Heart left ventricle (tissue), 16 donors: ENCODE measurements at regions not wholly inside any gene's neighbourhood (a gene's known extent, or its start where the extent isn't known, plus 50 kb on each side); places are given as distances from the start of the nearest gene placed in this dataset.

Source experiments
- ATAC-seq, 4 donors: fragments of 200-7000 bp; cut with Tn5 transposase; one replicate each; pipeline ENCODE4 v1.9.1; 2020 to 2022; ENCODE audit warnings: moderate library complexity in 4 of 4, mild to moderate bottlenecking in 3 of 4, moderate number of reproducible peaks in 1 of 4
- DNase-seq, 5 donors: peaks; one replicate each; pipeline ENCODE4 v3.0.0-alpha.2; 2020
- H3K27ac ChIP-seq, 12 donors: fragments of 200-600 bp; sonication (generic) in 4 of 12; one replicate each; pipeline versions ENCODE4 v1.5.0 to v1.8.0; 2016 to 2022; ENCODE audit warnings: mild to moderate bottlenecking in 2 of 12
- H3K27me3 ChIP-seq, 9 donors: fragments of 200-600 bp; sonication (generic) in 2 of 9; one replicate each; pipeline versions ENCODE4 v1.5.1 to v1.8.0; 2016 to 2022; ENCODE audit warnings: mild to moderate bottlenecking in 3 of 9
- H3K36me3 ChIP-seq, 9 donors: fragments of 200-600 bp; sonication (generic) in 2 of 9; one replicate each; pipeline versions ENCODE4 v1.5.0 to v1.8.0; 2018 to 2022; ENCODE audit warnings: mild to moderate bottlenecking in 2 of 9
- H3K4me1 ChIP-seq, 12 donors: fragments of 200-600 bp; sonication (generic) in 4 of 12; one replicate each; pipeline versions ENCODE4 v1.5.0 to v1.8.0; 2016 to 2022; ENCODE audit warnings: mild to moderate bottlenecking in 3 of 12
- H3K4me3 ChIP-seq, 12 donors: fragments of 200-600 bp; sonication (generic) in 4 of 12; one replicate each; pipeline versions ENCODE4 v1.5.0 to v1.8.0; 2017 to 2022; ENCODE audit warnings: mild to moderate bottlenecking in 9 of 12, moderate library complexity in 4 of 12
- H3K9me3 ChIP-seq, 12 donors: fragments of 200-600 bp; sonication (generic) in 4 of 12; one replicate each; pipeline versions ENCODE4 v1.5.0 to v1.8.0; 2016 to 2022; ENCODE audit warnings: mild to moderate bottlenecking in 1 of 12
- POLR2A ChIP-seq, 2 donors: fragments of 450-650 bp; IDR thresholded peaks; one replicate each; pipeline ENCODE4 v1.6.1; 2017; ENCODE audit warnings: antibody characterized with exemption in 2 of 2, mild to moderate bottlenecking in 2 of 2, moderate library complexity in 2 of 2
- WGBS, 4 donors: extraction: QIAGEN DNeasy Blood & Tissue Kit in 2 of 4; methylation state at CpG; one replicate each; pipeline versions ENCODE4 v1.1.5 to v1.1.7; 2013 to 2018; 5-methylcytosine and 5-hydroxymethylcytosine counted together
- intact Hi-C, 10 donors: fragments of 100-400 bp; cut with DNase I; formaldehyde crosslinking; loops; one replicate each; pipeline versions ENCODE4 v1.11.1 to v1.14.2; 2022
- TF ChIP-seq, protein P1 (sequence below), 12 donors: fragments of 200-600 bp; sonication (generic) in 4 of 12; IDR thresholded peaks; one replicate each; pipeline versions ENCODE4 v1.5.0 to v1.8.0; 2018 to 2022; ENCODE audit warnings: antibody characterized with exemption in 12 of 12, mild to moderate bottlenecking in 5 of 12
- donor health status: ischemic (EF 13 %, LVEDD 7.1; RV severe dilation, severe dysfunction).
- donor health status: healthy with polysubstance abuse.
- donor health status: DM: no; HTN: yes; CAD: no.
- donor health status: DM: no; HTN: no; CAD: no.
- donor health status: ischemic (EF 25% LVEDD 6.9; RV normal size, moderate dysfunction).
- donor health status: ischemic (EF 25% LVEDD 5.7; RV mildly dilated, moderate dysfunction).
- donor health status: healthy.
- donor health status: DM: yes; HTN: yes; CAD: no.
- donor health status: ischemic (EF 35%, LVEDD 5.7; RV mildly dilated, moderate dysfunction).
- donor health status: nonischemic (EF 11% LVEDD 7.7; RV severe dilation, severe dysfunction).
- donor health status: DM: yes; HTN: yes; CAD: no.
- donor health status: PGD.
- donor health status: ischemic (EF 29% LVEDD 5.4; RV normal size, mild dysfunction).
- donor health status: nonischemic (EF 23%, LVEDD 6.1; RV moderate dilation, normal function).

DNA sequence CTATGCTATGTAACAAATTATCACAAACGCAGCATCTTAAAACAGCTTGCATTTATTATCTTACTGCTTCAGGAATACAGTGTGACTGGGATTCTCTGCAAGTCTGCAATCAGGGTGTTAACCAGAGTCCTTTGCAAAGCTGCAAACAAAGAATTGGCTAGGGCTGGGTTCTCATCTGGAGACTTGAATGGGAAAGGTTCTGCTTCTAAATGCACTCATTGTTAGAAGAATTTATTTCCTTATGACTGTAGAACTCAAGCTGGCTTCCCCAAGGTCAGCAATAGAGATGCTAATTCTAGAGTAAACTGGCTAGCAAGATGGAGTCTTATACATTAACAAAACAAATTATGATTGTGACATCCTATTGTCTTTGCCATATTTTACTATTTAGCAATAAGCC is 673.7 kb downstream of the DIPK2A start:
- Histone ChIP-seq H3K27ac (no peak overlapping the region), H3K27me3 (no peaks in the 10 kb centered on the region), H3K4me1 (no peaks in the 10 kb centered on the region), H3K9me3 (no peaks in the 10 kb centered on the region), H3K36me3 (no peaks in the 10 kb centered on the region), H3K4me3 (no peak overlapping the region)
- TF ChIP-seq POLR2A (IDR thresholded peaks at IDR 0.05), result no peak
- TF ChIP-seq, protein P1, sequence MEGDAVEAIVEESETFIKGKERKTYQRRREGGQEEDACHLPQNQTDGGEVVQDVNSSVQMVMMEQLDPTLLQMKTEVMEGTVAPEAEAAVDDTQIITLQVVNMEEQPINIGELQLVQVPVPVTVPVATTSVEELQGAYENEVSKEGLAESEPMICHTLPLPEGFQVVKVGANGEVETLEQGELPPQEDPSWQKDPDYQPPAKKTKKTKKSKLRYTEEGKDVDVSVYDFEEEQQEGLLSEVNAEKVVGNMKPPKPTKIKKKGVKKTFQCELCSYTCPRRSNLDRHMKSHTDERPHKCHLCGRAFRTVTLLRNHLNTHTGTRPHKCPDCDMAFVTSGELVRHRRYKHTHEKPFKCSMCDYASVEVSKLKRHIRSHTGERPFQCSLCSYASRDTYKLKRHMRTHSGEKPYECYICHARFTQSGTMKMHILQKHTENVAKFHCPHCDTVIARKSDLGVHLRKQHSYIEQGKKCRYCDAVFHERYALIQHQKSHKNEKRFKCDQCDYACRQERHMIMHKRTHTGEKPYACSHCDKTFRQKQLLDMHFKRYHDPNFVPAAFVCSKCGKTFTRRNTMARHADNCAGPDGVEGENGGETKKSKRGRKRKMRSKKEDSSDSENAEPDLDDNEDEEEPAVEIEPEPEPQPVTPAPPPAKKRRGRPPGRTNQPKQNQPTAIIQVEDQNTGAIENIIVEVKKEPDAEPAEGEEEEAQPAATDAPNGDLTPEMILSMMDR (IDR thresholded peaks at IDR 0.05), result no peak
- WGBS, 4 donors, result 79 to 96% (median 91%) methylated on average over 1 of the region's 1 CpG
- intact Hi-C loops, result no loop called here
- DNase-seq (no peak), ATAC-seq (no peak)

GRCh38 chr3:144650380-144650779 is 678.8 kb downstream of the DIPK2A start:
- Histone ChIP-seq H3K27me3 (no peaks in the 10 kb centered on the region), H3K4me1 (no peaks in the 10 kb centered on the region), H3K36me3 (no peaks in the 10 kb centered on the region), H3K4me3 (no peak overlapping the region), H3K27ac (no peak overlapping the region), H3K9me3 (no peaks in the 10 kb centered on the region)
- ATAC-seq (no peak), DNase-seq (no peak)
- intact Hi-C loops, result no loop called here
- TF ChIP-seq, protein P1 (IDR thresholded peaks at IDR 0.05), result no peak
- no peak for TF ChIP-seq POLR2A (IDR thresholded peaks at IDR 0.05)
- WGBS, 4 donors, result 91 to 94% (median 92%) methylated on average over 5 of the region's 5 CpGs

DNA sequence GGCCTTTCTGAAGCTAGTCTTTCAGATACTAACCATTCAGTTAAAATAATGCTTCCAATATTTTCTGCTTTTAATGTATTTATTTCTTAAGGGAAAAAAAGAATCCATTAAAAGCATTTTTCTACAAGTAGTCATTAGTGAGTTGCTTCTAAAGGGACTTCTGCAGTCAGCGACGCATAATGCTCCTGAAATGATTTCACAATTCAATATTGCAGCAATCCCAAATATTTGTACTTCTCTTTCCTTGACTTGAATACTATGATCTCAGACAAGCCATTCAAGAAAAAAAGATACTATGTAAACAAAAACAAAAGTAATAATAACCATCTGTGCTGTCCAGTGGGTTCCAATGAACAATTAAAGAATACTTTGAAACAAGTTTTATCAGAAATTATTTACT is 681.0 kb downstream of the DIPK2A start:
- 80 to 93% (median 87%) methylated on average over 2 of the region's 2 CpGs for WGBS, 4 donors
- no peak for ATAC-seq
- Histone ChIP-seq H3K4me3 (no peak overlapping the region), H3K9me3 (no peaks in the 10 kb centered on the region), H3K27ac (no peak overlapping the region), H3K4me1 (no peaks in the 10 kb centered on the region), H3K36me3 (no peaks in the 10 kb centered on the region), H3K27me3 (no peaks in the 10 kb centered on the region)
- DNase-seq, result no peak
- intact Hi-C loops, result no loop called here
- TF ChIP-seq, protein P1 (IDR thresholded peaks at IDR 0.05), result no peak
- TF ChIP-seq POLR2A (IDR thresholded peaks at IDR 0.05), result no peak

DNA sequence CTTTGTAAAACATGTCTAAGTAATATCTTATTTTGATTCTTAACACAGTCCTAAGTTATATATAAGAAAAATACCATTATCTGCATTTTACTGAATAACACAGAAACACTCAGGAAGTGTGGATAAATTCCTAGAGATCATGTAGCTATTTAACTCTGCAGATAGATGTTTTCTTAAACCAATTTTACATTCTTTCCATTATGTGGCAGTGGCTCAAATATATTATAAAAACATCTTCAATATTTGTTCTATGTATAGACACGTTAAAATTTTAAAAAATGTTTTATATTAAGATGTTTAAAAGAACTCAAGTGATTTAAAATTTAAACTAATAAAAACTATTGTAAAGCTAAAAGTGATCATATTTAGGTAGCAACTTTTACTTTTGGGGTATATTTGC is 683.8 kb downstream of the DIPK2A start:
- Histone ChIP-seq H3K27me3 (no peaks in the 10 kb centered on the region), H3K4me1 (no peaks in the 10 kb centered on the region), H3K27ac (no peak overlapping the region), H3K36me3 (no peaks in the 10 kb centered on the region), H3K9me3 (no peaks in the 10 kb centered on the region), H3K4me3 (no peak overlapping the region)
- WGBS, 4 donors, result 60 to 68% (median 65%) methylated on average over 1 of the region's 1 CpG
- ATAC-seq (no peak), DNase-seq (no peak)
- TF ChIP-seq, protein P1 (IDR thresholded peaks at IDR 0.05), result no peak
- TF ChIP-seq POLR2A (IDR thresholded peaks at IDR 0.05), result no peak
- intact Hi-C loops, result no loop called here
